IMR-90 (cell line): ENCODE measurements at regions not wholly inside any gene's neighbourhood (a gene's known extent, or its start where the extent isn't known, plus 50 kb on each side); places are given as distances from the start of the nearest gene placed in this dataset.

ENCODE experiments used
- ATAC-seq: fragments of 200-7000 bp; cut with Tn5 transposase; 2 replicates; pipeline ENCODE4 v1.9.1; 2020; ENCODE audit warnings: low read depth, mild to moderate bottlenecking, moderate library complexity
- BruUV-seq: library from RNA; stranded (reverse); fragments of 400-500 nt; replicated peaks from 2 replicates; lab custom pipeline; 2021; lab: Mats Ljungman, UMichigan
- CTCF ChIA-PET: fragments of 300-600 bp; formaldehyde crosslinking; extraction: SDS; loops from one replicate; lab custom pipeline; 2021; ENCODE audit warnings: antibody characterized with exemption; lab: Yijun Ruan, JAX
- POLR2A ChIA-PET: fragments of 300-600 bp; sonication (Branson Sonifier 250); formaldehyde crosslinking; loops from one replicate; lab custom pipeline; 2022; ENCODE audit warnings: antibody characterized with exemption; ENCODE audit not compliant: unreplicated experiment; lab: Charles Lee
- DNase-seq: peaks from one replicate; pipeline ENCODE4 v3.0.0; 2013
- H2AFZ ChIP-seq: replicated peaks from 2 replicates; pipeline ENCODE3; 2013; ENCODE audit warnings: low read length, mild to moderate bottlenecking; ENCODE audit not compliant: poor library complexity
- H2AK5ac ChIP-seq: 2 replicates; pipeline ENCODE4 v1.6.1; 2013; ENCODE audit warnings: low read depth, low read length, inconsistent platforms
- H2AK9ac ChIP-seq: replicated peaks from 2 replicates; pipeline ENCODE3; 2013; ENCODE audit warnings: mild to moderate bottlenecking, low read depth, low read length, moderate library complexity; ENCODE audit not compliant: poor library complexity
- H2BK120ac ChIP-seq: 2 replicates; pipeline ENCODE4 v1.6.1; 2013; ENCODE audit warnings: low read depth, low read length, inconsistent platforms
- H2BK15ac ChIP-seq: 3 replicates; pipeline ENCODE4 v1.6.1; 2013; ENCODE audit warnings: low read depth, low read length, inconsistent platforms
- H2BK20ac ChIP-seq: 2 replicates; pipeline ENCODE4 v1.6.1; 2013; ENCODE audit warnings: low read depth, mild to moderate bottlenecking, inconsistent platforms, low read length, moderate library complexity
- H2BK5ac ChIP-seq: 2 replicates; pipeline ENCODE4 v1.6.1; 2013; ENCODE audit warnings: mild to moderate bottlenecking, low read depth, low read length, inconsistent platforms; ENCODE audit not compliant: poor library complexity, severe bottlenecking
- H3K14ac ChIP-seq: replicated peaks from 2 replicates; pipeline ENCODE4 v1.6.1; 2013; ENCODE audit warnings: low read depth, low read length, inconsistent platforms
- H3K18ac ChIP-seq: 2 replicates; pipeline ENCODE4 v1.6.1; 2013; ENCODE audit warnings: low read depth, low read length, control low read depth
- H3K23ac ChIP-seq: 2 replicates; pipeline ENCODE4 v1.6.1; 2013; ENCODE audit warnings: low read depth, low read length, inconsistent platforms
- H3K27ac ChIP-seq: 2 replicates; pipeline ENCODE4 v1.5.1; 2013; ENCODE audit warnings: mild to moderate bottlenecking, control low read depth, low read length; ENCODE audit not compliant: insufficient read depth
- H3K27me3 ChIP-seq: 2 replicates; pipeline ENCODE4 v1.6.1; 2013; ENCODE audit warnings: low read length; ENCODE audit not compliant: control insufficient read depth, insufficient read depth
- H3K36me3 ChIP-seq: 2 replicates; pipeline ENCODE4 v1.6.1; 2013; ENCODE audit warnings: low read length, mixed read lengths; ENCODE audit not compliant: control insufficient read depth, insufficient read depth
- H3K4ac ChIP-seq: 2 replicates; pipeline ENCODE4 v1.6.1; 2013; ENCODE audit warnings: low read depth, low read length, inconsistent platforms
- H3K4me1 ChIP-seq: 2 replicates; pipeline ENCODE4 v1.6.1; 2013; ENCODE audit warnings: low read length, mixed read lengths; ENCODE audit not compliant: control insufficient read depth, insufficient read depth
- H3K4me2 ChIP-seq: 2 replicates; pipeline ENCODE4 v1.6.1; 2013; ENCODE audit warnings: low read depth, mild to moderate bottlenecking, control low read depth, low read length, moderate library complexity
- H3K4me3 ChIP-seq: 2 replicates; pipeline ENCODE4 v1.5.1; 2013; ENCODE audit warnings: low read depth, mild to moderate bottlenecking, control low read depth, low read length, moderate library complexity; ENCODE audit not compliant: insufficient read depth
- H3K56ac ChIP-seq: 2 replicates; pipeline ENCODE4 v1.6.1; 2013; ENCODE audit warnings: low read length, inconsistent platforms; ENCODE audit not compliant: insufficient read depth; ENCODE audit errors: extremely low read depth
- H3K79me1 ChIP-seq, 2 experiments: 2 replicates each; pipeline ENCODE4 v1.6.1; 2013; ENCODE audit warnings: low read length in 2 of 2, inconsistent platforms in 1 of 2, low read depth in 1 of 2
- H3K9ac ChIP-seq: 2 replicates; pipeline ENCODE4 v1.6.1; 2013; ENCODE audit warnings: low read depth, low read length, control low read depth
- H3K9me1 ChIP-seq: 2 replicates; pipeline ENCODE4 v1.6.1; 2013; ENCODE audit warnings: low read length, inconsistent platforms; ENCODE audit not compliant: insufficient read depth
- H3K9me3 ChIP-seq: 2 replicates; pipeline ENCODE4 v1.6.1; 2013; ENCODE audit warnings: low read length; ENCODE audit not compliant: control insufficient read depth, insufficient read depth
- H4K20me1 ChIP-seq: 2 replicates; pipeline ENCODE4 v1.6.1; 2013; ENCODE audit warnings: low read length, inconsistent platforms; ENCODE audit not compliant: insufficient read depth
- H4K5ac ChIP-seq: 2 replicates; pipeline ENCODE4 v1.6.1; 2013; ENCODE audit warnings: mild to moderate bottlenecking, low read depth, low read length, control low read depth
- H4K8ac ChIP-seq, 2 experiments: 2 replicates each; pipeline ENCODE4 v1.6.1; 2013; ENCODE audit warnings: low read depth in 2 of 2, low read length in 2 of 2, control low read depth in 1 of 2, inconsistent platforms in 1 of 2
- H4K91ac ChIP-seq: 2 replicates; pipeline ENCODE4 v1.6.1; 2013; ENCODE audit warnings: low read depth, low read length, inconsistent platforms; ENCODE audit not compliant: insufficient read depth
- POLR2A ChIP-seq: IDR thresholded peaks from 2 replicates; pipeline ENCODE4 v1.6.1; 2012; ENCODE audit warnings: mild to moderate bottlenecking, low read depth, low read length
- RCOR1 ChIP-seq: IDR thresholded peaks from 2 replicates; pipeline ENCODE4 v1.6.1; 2012; ENCODE audit warnings: mild to moderate bottlenecking, low read length, improper control_type of control experiment; ENCODE audit not compliant: insufficient replicate concordance
- SMC3 ChIP-seq: fragments of 150-350 bp; IDR thresholded peaks from 2 replicates; pipeline ENCODE4 v1.6.1; 2016; ENCODE audit warnings: low read depth, mild to moderate bottlenecking, antibody characterized with exemption, low read length, moderate library complexity
- WGBS, 2 experiments: methylation state at CpG; one replicate each; pipeline versions ENCODE4 v1.1.5 to v1.1.7; 2013; ENCODE audit warnings: missing lambda C conversion rate in 2 of 2; ENCODE audit not compliant: insufficient read length in 1 of 2; ENCODE audit errors: extremely low coverage in 2 of 2; 5-methylcytosine and 5-hydroxymethylcytosine counted together
- dilution Hi-C: fragments of 300-500 bp; cut with HindIII; formaldehyde crosslinking; loops from one replicate; pipeline ENCODE4 v1.14.3; 2018; ENCODE audit warnings: low sequenced_read_pairs; ENCODE audit not compliant: unreplicated experiment
- in situ Hi-C: fragments of 300-500 bp; cut with MboI; formaldehyde crosslinking; loops from 3 replicates; pipeline ENCODE4 v1.14.3; 2019; ENCODE audit warnings: low sequenced_read_pairs, inconsistent platforms, mixed read lengths
- intact Hi-C: fragments of 100-400 bp; cut with micrococcal nuclease; formaldehyde crosslinking; loops from 2 replicates; pipeline ENCODE4 v1.10.0; 2022

DNA sequence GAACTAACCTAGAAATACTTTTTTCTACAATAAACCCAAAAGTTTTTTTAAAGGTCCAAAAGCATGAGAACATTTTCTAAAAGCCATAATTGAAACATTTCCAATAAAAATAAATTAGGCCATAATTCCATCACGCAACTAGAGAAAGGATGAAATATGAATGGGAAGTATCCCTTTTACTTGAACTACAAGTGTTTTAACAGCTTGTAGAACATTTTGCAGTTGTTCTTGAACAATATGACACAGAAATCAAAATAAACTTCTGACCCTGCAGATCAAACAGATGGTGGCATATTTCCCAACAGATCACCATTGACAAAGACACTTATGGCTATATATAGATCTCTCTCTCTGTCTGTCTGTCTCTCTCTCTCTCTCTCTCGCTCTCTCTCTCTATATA is 624.4 kb downstream of the PSAT1 start:
- Histone ChIP-seq H3K9me1 (no peaks in the 10 kb centered on the region), H3K27me3 (no peaks in the 10 kb centered on the region), H2BK5ac (no peak overlapping the region), H2AK9ac (no peak overlapping the region), H3K4me3 (no peak overlapping the region), H3K18ac (no peak overlapping the region), H2AK5ac (no peak overlapping the region), H3K27ac (no peak overlapping the region), H3K23ac (no peak overlapping the region), H3K36me3 (no peaks in the 10 kb centered on the region), H3K4ac (no peak overlapping the region), H3K56ac (no peak overlapping the region), H3K4me2 (no peak overlapping the region), H3K4me1 (no peaks in the 10 kb centered on the region), H2BK20ac (no peak overlapping the region), H2AFZ (no peak overlapping the region), H3K79me1 (no peaks in the 10 kb centered on the region), H4K5ac (no peak overlapping the region), H2BK120ac (no peak overlapping the region), H2BK15ac (no peak overlapping the region), H3K14ac (no peak overlapping the region), H4K20me1 (no peaks in the 10 kb centered on the region), H4K91ac (no peak overlapping the region), H4K8ac (no peak overlapping the region), H3K9me3 (peaks cover 7% of the 10 kb centered on the region; the same call in 1 of the 2 replicates), H3K9ac (no peak overlapping the region)
- DNase-seq (peak; percentile 43), ATAC-seq (no peak)
- dilution Hi-C loops = no loop called here
- TF ChIP-seq POLR2A = no peak
- TF ChIP-seq SMC3 = no peak
- TF ChIP-seq RCOR1 = no peak
- CTCF ChIA-PET = no interaction called here
- WGBS, 2 experiments = no CpG with 5 or more reads among the region's 2 CpGs
- in situ Hi-C loops = no loop called here
- BruUV-seq = no TSS peak
- intact Hi-C loops = no loop called here
- POLR2A ChIA-PET = no interaction called here
